DMS 273 (cell line): ENCODE measurements at regions not wholly inside any gene's neighbourhood (a gene's known extent, or its start where the extent isn't known, plus 50 kb on each side); places are given as distances from the start of the nearest gene placed in this dataset.

Experiments used
- DNase-seq: peaks from one replicate; lab custom pipeline; 2025; ENCODE audit not compliant: unreplicated experiment; lab: John Stamatoyannopoulos, UW

GRCh38 chr6:137688230-137688971, 178.7 kb upstream of the TNFAIP3 start:
- no peak for DNase-seq

DNA sequence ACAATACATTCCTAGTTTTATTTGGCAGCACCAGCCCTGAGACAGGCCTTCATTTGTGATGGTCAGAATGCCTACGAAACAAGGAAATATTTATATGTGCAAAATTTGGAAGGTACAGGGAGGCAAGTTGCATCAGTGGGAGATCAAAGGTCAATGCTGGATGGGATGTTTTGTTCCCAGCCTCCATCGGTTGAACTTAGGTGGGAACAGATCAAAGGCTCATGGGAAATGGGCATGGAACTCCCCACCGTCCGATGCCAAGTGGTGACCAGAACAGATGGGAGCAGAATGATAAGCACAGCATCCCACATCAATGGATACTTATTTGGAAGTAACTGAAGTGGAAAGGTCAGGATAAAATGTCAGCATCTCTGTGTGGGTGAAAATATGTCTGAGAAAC, 177.7 kb upstream of the TNFAIP3 start:
- DNase-seq: no peak

GRCh38 chr6:137690034-137690433, 177.0 kb upstream of the TNFAIP3 start:
- DNase-seq: no peak

DNA sequence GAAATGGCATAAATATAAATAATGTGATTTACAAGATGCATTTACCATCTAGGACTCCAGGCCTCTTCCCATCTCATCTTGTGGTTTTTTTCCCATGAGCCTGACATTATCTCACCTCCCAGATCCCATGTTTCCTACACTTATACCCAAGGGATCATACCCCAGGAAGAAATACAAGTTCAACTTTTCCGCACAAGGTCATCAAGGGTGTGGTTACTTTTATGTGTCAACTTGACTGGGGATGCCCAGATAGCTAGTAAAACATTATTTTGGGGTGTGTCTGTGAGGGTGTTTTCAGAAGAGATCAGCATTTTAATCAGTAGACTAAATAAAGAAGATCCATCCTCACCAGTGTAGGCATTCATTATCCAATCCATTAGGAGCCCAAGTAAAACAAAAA, 176.3 kb upstream of the TNFAIP3 start:
- DNase-seq: no peak

DNA sequence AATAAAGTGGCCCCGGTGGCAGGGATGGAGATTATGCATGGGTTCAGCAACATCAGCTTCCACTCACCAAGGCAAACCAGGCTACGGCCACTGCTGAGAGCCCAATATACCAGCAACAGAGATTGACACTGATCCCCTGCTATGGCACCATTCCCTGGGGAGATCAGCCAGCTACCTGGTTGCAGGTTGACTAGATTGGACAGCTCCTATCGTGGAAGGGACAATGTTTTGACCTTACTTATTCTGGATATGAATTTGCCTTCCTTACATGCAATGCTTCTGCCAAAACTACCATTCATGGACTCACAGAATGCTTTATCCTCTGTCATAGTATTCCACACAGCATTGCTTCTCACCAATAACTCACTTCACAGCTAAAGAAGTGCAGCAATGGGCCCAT, 174.8 kb upstream of the TNFAIP3 start:
- DNase-seq: no peak

DNA sequence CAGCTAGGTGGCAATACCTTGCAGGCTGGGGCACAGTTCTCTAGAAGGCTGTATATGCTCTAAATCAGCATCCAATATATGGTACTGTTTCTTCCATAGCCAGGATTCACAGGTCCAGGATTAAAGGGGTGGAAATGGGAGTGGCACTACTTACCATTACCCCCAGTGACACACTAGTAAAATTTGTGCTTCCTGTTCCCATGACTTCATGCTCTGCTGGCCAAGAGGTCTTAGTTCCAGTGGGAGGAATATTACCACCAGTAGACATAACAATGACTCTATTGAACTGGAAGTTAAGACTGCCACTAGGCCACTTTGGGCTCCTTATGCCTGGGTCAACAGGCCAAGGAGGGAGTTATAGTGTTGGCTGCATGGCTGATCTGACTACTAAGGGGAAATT, 174.3 kb upstream of the TNFAIP3 start:
- no peak for DNase-seq

DNA sequence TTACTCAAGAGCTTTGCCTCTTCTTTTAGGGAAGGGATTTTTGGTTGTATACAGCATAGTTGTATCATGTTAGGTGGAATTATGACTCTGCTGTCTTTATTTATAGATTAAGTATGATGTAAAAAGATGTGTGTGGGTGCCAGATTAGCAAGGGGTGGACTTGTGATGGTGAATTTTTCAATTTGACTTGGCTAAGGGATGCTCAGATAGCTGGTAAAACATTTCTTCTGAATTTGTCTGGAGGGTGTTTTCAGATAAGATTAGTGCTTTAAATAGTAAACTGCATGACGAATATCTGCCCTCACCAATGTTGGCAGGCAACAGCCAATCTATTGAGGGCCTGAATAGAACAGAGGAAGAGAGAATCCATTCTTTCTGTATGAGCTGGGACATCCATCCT, 173.3 kb upstream of the TNFAIP3 start:
- DNase-seq: no peak

DNA sequence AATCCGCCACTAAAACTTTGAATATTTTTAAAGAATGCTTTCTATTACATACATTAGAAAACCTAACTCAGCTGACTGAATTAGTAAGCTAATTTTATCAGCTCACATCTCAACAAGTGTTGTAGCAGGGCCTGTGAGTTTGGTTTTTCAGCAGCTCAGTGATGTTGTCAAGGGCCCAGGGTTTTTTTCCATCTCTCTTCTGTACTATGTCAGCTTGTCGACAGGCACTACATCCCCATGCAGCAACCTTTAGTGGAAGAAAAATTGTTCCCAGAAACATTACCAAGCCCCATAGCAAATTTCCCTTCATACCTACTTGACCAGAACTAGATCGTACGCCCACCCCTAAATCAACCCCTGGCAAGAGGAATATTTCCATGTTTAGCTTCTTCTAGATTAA, 170.3 kb upstream of the TNFAIP3 start:
- DNase-seq: no peak

DNA sequence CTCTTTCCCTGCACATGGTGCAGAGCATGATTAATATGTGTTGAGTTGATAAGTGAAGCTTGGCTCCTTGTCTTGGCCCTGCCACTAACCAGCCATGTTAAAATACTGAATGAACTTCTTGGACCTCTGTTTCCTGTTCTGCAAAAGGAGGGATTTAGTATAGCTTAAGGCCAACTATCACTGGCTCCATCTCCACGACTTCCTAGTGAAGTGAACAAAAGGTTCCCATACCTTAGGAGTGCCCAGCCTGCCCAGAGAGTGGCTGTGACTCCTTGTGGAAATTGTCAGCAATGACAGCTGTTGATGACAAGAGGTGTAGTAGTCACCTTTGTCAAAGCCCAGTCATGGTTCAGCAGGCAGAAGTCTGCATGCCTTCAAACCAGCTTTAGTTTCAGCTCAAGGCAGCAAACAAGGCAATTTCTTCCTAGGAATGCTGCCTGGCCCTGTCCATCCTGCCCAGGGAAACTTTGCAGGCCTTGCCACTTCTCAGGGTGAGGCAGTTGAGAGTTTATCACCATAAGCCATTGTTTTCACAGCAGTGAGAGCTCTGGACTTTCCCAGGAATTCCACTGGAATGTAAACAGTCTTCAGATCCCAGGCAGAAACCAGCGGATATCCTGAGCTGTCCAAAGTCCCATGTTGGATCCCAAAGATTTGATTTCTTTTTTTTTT, 169.7 kb upstream of the TNFAIP3 start:
- no peak for DNase-seq

- DNase-seq: no peak
These were observed 168.4 kb upstream of the TNFAIP3 start for GRCh38 chr6:137698636-137699030.

DNA sequence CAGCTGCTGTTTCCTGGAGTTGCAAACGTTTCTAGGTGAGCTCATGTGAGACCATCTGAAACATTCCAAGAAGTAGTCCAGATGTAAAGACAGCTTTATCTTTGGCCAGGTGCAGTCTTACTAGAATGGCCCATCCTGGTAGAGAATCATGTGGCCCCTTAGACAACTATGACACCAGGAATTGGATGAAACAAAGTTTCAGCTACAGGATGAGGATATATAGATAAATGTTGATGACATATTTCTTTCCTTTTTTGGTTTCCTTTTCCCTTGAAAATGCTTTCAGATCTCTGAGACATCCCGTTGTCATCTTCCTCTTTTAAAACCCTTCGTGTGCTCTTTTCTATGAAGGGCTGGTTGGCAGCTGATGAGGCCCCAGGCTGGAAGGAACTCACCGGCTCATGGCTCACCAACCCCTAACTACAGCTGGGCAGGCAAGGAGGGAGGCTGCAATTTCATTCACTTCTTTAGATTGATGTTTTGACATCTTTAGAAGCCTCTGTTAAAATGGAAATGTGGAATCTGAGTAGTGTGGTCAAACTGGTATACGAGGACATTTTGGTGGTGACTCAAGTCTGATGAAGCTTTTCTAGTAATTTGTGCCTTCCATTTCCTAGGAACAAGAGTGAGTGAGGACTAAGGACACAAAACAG, 167.9 kb upstream of the TNFAIP3 start:
- DNase-seq: no peak

DNA sequence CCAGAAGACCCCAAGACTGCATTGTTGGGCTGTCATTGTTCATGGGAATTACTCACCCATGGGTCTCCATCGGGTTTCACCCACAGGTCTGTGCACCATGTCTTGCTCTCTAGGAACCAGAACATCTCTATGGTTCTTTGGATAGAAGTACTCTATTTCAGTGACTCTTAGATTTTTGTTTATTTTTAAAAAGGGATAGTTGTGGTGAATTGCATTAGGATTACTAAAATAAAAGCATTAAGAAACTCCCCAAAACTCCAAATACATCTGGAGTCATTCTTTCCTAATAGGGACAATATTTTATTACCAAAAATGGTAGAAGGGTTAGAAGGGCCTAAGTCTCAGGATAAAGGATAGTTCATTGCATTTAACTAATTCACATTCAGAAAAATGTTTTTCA, 166.9 kb upstream of the TNFAIP3 start:
- DNase-seq: no peak

- no peak for DNase-seq
These were observed 166.1 kb upstream of the TNFAIP3 start for GRCh38 chr6:137700751-137701477.

DNA sequence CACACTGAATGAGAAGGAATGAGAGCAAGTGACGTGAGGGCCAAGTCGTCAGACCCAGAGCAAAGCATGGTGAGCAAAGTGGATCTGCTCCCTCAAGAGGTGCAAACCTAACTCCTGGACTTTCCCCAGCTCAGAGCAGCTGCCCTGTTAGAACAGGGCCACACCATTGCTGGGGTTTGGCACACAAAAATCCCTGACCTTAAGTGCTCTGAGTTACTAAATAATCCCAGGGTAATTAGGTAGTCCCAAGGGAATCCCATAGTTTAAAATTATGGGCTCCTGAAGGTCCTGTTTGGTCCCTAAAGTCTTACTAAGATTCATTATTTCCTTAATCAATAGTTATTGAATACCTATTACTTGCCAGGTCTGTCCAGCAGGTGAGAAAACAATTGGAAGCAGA, 165.1 kb upstream of the TNFAIP3 start:
- no peak for DNase-seq

GRCh38 chr6:137702791-137703424, 164.2 kb upstream of the TNFAIP3 start:
- no peak for DNase-seq

DNA sequence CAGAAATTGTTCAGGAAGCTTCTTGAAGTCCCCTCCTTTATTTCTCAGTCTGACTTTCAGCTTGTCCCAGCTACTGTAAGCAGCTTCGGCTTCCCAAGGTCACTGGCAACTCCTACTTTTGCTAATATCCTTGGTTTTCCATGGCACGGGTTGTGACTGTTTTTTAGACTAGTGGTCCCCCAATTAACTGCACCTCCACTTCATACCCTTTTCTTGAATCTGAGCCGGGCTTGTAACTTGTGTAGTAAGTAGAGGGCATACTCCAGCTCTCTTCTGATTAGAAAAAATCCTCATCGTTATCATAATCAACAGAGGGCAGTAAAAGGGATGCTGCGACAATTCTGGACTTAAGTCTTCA, 162.3 kb upstream of the TNFAIP3 start:
- no peak for DNase-seq

DNA sequence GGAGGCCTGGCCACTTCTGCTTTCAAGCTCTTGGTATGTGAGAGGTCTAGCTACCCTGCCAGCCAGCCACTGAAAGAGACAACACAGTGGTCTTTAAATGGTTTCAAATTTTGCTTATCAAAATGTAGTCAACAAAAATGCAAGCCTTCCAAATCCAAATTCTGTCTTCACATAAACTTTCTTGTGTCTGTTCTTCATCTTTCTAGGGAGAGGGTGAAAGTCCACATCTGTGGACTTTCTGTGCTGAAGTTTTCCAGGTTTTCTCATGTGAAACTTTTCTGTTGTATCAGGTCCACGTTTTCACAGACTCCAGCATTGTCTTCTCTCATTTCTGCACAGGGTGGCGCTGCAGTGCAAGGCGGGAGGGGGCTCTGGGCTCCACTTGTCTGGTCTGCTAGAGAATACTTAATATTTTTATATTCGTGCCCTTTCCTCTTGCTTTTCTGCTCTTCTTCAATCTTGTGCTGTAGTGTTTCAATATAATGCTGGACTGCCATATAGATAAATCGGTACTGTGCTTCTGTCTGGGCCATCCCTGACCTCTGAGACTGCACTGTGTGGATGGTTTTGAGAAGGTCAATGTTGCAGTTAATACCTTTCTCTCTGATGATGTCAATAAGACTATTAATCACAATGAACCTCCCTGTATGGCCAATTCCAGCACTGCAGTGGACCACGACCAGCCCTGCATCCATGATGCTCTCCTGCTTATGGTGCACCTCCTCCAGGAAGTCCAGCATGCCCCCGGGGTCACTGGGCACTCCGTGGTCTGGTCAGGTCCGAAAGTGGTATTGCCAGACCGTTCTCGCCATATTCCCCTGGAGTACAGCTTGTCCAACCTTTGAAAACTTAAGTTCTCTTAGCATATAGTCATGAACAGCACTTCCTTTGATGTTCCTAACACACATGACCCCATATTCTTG, 161.6 kb upstream of the TNFAIP3 start:
- peak; percentile 80 for DNase-seq

DNA sequence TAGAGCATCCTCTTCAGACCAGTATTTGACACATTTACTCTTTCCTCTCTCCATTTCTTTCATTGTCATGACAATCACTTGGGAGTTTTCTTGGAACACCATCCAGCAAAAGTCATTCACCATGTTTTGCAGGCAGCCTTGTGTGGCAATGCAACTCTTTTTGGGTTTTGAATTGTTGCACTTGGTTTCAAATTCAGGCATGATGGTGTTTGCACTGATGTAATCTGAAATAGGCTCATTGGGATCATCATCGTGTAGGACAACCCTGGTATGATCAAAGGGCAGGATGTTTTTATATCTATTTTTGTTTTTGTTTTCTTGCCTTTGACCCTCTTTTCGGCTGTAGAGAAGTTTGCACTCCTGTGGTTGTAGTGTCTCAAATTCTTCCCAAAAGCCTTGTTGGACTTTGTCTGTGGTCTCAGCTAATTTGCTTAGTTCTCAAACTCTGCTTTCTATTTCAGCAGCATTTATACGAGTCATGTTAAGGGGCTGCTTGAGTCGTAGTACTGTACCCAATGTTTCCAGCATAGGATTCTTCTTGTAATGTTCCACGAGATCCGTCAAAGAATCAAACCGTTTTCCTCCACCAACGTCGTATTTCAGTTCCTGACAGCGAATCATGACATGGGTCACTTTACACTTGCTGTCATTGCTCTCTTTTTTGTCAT, 160.8 kb upstream of the TNFAIP3 start:
- no peak for DNase-seq

DNA sequence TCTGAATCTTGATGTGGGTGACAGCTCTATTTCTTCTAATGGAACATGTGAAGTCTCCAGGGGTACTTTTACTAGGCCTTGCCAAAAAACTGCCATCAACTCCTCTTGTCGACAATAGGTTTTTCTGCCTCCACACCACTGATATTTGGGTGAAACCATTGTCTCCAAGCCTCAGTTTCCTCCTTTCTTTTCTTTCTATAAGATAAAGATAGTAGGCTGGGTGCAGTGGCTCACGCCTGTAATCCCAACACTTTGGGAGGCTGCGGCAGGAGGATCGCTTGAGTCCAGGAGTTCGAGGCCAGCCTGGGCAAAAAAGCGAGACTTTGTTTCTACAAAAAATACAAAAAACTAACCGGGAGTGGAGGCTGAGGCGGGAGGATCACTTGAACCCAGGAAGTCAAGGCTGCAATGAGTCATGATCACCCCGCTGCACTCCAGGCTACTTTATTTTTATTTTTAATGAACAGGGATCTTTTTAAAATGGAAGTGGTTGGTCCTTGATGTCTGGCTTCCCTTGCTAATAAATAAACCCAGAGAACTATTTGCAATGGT, 159.9 kb upstream of the TNFAIP3 start:
- DNase-seq: no peak
